Activated CD8-positive, alpha-beta T cell treated with anti-CD3 and anti-CD28 coated beads for 36 hours (primary cell): ENCODE measurements at regions not wholly inside any gene's neighbourhood (a gene's known extent, or its start where the extent isn't known, plus 50 kb on each side); places are given as distances from the start of the nearest gene placed in this dataset.

Source experiments
- ATAC-seq: fragments of 200-7000 bp; cut with Tn5 transposase; one replicate; pipeline ENCODE4 v1.10.0; 2021; ENCODE audit warnings: mild to moderate bottlenecking, moderate library complexity
- CTCF ChIA-PET: fragments of 350-600 bp; sonication (Branson Sonifier 250); formaldehyde crosslinking; loops from one replicate; lab custom pipeline; 2021; ENCODE audit warnings: antibody characterized with exemption; lab: Charles Lee
- POLR2A ChIA-PET: fragments of 350-600 bp; sonication (Branson Sonifier 250); formaldehyde crosslinking; loops from one replicate; lab custom pipeline; 2021; ENCODE audit warnings: antibody characterized with exemption; lab: Charles Lee
- DNase-seq: peaks from one replicate; pipeline ENCODE4 v3.0.0-alpha.2; 2020
- H3K27ac Mint-ChIP-seq: one replicate; pipeline ENCODE4 v1.8.0; 2021; ENCODE audit warnings: mild to moderate bottlenecking, mixed read lengths
- H3K27me3 Mint-ChIP-seq: one replicate; pipeline ENCODE4 v1.8.0; 2021; ENCODE audit warnings: mixed read lengths
- H3K36me3 Mint-ChIP-seq: one replicate; pipeline ENCODE4 v1.8.0; 2021; ENCODE audit warnings: low read depth, mixed read lengths
- H3K4me1 Mint-ChIP-seq: one replicate; pipeline ENCODE4 v1.8.0; 2021; ENCODE audit warnings: low read depth, mixed read lengths
- H3K4me3 Mint-ChIP-seq: one replicate; pipeline ENCODE4 v1.8.0; 2021; ENCODE audit warnings: mild to moderate bottlenecking, moderate library complexity, mixed read lengths
- H3K9me3 Mint-ChIP-seq: one replicate; pipeline ENCODE4 v1.8.0; 2021; ENCODE audit warnings: mixed read lengths
- CTCF ChIP-seq: fragments of 200-600 bp; IDR thresholded peaks from one replicate; pipeline ENCODE4 v1.8.0; 2022; ENCODE audit warnings: antibody characterized with exemption, mild to moderate bottlenecking
- intact Hi-C: fragments of 100-400 bp; cut with micrococcal nuclease; formaldehyde crosslinking; loops from one replicate; pipeline ENCODE4 v1.10.0; 2022

DNA sequence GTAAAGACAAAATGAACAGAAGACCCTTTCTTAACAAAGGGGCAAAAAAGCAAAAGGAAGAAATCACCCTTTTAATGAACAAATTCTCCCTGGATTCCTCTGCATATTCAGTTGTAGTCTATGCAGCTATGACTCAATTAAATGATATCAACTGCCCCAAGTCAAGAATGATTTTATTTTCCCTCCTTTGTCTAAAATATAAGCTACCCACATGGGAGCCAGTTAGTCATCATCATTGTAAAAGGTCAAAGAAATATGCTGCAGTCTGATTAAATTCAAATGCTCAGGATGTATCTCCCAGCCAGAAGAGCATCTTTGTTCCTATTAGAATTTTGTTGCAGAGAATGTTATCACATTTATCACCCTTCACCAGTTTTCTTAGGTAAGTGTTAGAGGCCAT lies 84.0 kb downstream of the SST start:
- no peak for ATAC-seq
- H3K4me1 Mint-ChIP-seq: no peaks in the 10 kb centered on the region
- intact Hi-C loops: no loop called here
- no peak overlapping the region for H3K27ac Mint-ChIP-seq
- TF ChIP-seq CTCF: no peak
- no peaks in the 10 kb centered on the region for H3K36me3 Mint-ChIP-seq
- H3K27me3 Mint-ChIP-seq: peaks cover 26% of the 10 kb centered on the region
- H3K9me3 Mint-ChIP-seq: no peaks in the 10 kb centered on the region
- ChIA-PET CTCF (interaction anchor here (1.7 kb wide), 1 partner anchor 267 kb away, joined by 5 read pairs; no protein-coding TSS in a partner anchor), POLR2A (no interaction called here)
- DNase-seq: no peak
- no peak overlapping the region for H3K4me3 Mint-ChIP-seq

DNA sequence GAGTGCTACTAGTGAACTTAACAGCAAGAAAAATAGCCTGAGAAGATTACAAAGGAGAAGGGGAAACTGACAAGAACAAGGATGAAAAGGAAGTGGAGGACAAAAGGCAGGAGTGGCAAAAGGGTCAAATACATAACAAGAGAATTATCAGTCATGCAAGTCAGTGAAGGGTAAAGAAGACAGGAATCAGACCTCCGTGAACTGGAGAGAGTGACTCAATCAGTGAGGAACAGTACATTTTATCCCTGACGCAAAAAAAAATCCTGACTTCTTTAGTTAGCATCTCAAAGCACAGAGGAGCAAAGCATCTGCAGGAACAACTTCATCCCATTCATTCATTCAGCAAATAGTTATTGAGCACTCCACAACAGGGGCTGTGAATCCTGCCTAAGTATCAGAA lies 97.8 kb downstream of the SST start:
- CTCF ChIA-PET: interaction anchor here (1.0 kb wide), 1 partner anchor 252 kb away, joined by 4 read pairs; no protein-coding TSS in a partner anchor
- intact Hi-C loops: no loop called here
- no peak overlapping the region for H3K27ac Mint-ChIP-seq
- no peak overlapping the region for H3K4me3 Mint-ChIP-seq
- TF ChIP-seq CTCF: no peak
- no peaks in the 10 kb centered on the region for H3K4me1 Mint-ChIP-seq
- H3K9me3 Mint-ChIP-seq: no peaks in the 10 kb centered on the region
- DNase-seq (no peak), ATAC-seq (no peak)
- H3K36me3 Mint-ChIP-seq: no peaks in the 10 kb centered on the region
- peaks cover 14% of the 10 kb centered on the region for H3K27me3 Mint-ChIP-seq
- POLR2A ChIA-PET: no interaction called here

- no peak for TF ChIP-seq CTCF
- POLR2A ChIA-PET: no interaction called here
- H3K36me3 Mint-ChIP-seq: no peaks in the 10 kb centered on the region
- H3K4me3 Mint-ChIP-seq: no peak overlapping the region
- CTCF ChIA-PET: interaction anchor here (1.0 to 1.5 kb wide), 3 partner anchors 108 to 253 kb away, joined by 4 to 5 read pairs (median 5); no protein-coding TSS in a partner anchor
- no peak overlapping the region for H3K27ac Mint-ChIP-seq
- no peaks in the 10 kb centered on the region for H3K9me3 Mint-ChIP-seq
- H3K27me3 Mint-ChIP-seq: peaks cover 11% of the 10 kb centered on the region
- intact Hi-C loops: no loop called here
- no peaks in the 10 kb centered on the region for H3K4me1 Mint-ChIP-seq
- DNase-seq (no peak), ATAC-seq (no peak)
These were observed 98.5 kb downstream of the SST start for GRCh38 chr3:187571701-187572100.

- H3K4me1 Mint-ChIP-seq: no peaks in the 10 kb centered on the region
- no peak overlapping the region for H3K4me3 Mint-ChIP-seq
- no peaks in the 10 kb centered on the region for H3K36me3 Mint-ChIP-seq
- H3K27me3 Mint-ChIP-seq: peaks cover 13% of the 10 kb centered on the region
- TF ChIP-seq CTCF: no peak
- H3K9me3 Mint-ChIP-seq: no peaks in the 10 kb centered on the region
- ATAC-seq (no peak), DNase-seq (no peak)
- CTCF ChIA-PET: interaction anchor here (1.4 to 1.5 kb wide), 2 partner anchors 109 to 252 kb away, joined by 5 read pairs; no protein-coding TSS in a partner anchor
- POLR2A ChIA-PET: no interaction called here
- intact Hi-C loops: no loop called here
- H3K27ac Mint-ChIP-seq: no peak overlapping the region
These were observed 99.4 kb downstream of the SST start for GRCh38 chr3:187570776-187571175.

DNA sequence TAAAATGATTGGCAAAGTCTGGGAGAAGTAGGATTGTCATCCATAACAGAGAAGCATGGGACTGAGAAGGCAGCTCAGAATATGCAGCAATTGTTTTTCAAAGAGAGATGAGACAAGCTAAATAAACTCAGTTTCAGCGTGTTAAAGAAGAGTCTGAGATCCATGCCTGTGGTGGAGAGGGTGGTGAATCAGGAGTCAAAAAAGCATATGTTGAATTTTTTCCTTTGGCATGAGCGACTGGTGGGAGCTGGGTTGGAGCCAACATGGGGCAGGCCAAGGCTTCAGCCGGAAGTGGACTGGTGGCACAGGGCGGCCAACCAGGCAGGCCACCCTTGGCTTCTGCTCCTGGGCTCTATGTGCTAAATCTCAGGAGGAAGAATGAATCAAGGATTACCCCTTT lies 102.0 kb downstream of the SST start:
- CTCF ChIA-PET: interaction anchor here (1.9 to 2.9 kb wide), 2 partner anchors 111 to 249 kb away, joined by 5 to 7 read pairs; no protein-coding TSS in a partner anchor
- TF ChIP-seq CTCF: no peak

More for the DNA sequence above, 102.0 kb downstream of the SST start:
- Mint-ChIP-seq H3K27ac (no peak overlapping the region), H3K36me3 (no peaks in the 10 kb centered on the region), H3K4me1 (no peaks in the 10 kb centered on the region), H3K9me3 (no peaks in the 10 kb centered on the region), H3K4me3 (no peak overlapping the region), H3K27me3 (peaks cover 19% of the 10 kb centered on the region)
- intact Hi-C loops: no loop called here
- POLR2A ChIA-PET: no interaction called here
- no peak for ATAC-seq
- DNase-seq: no peak
